Uterus (tissue), 2 donors: ENCODE measurements at regions not wholly inside any gene's neighbourhood (a gene's known extent, or its start where the extent isn't known, plus 50 kb on each side); places are given as distances from the start of the nearest gene placed in this dataset.
A peak's percentile ranks its signal among the peaks of the same experiment; 100 is the strongest.

Experiments
- CTCF ChIP-seq, 4 experiments: fragments of 200-600 bp in 2 of 4; fragments of 450-650 bp in 2 of 4; sonication (generic) in 2 of 4; IDR thresholded peaks; one replicate each; pipeline ENCODE4 v1.5.1; 2016 to 2019; ENCODE audit warnings: antibody characterized with exemption in 4 of 4, mild to moderate bottlenecking in 2 of 4, moderate library complexity in 1 of 4
- POLR2A ChIP-seq, 2 donors: fragments of 450-650 bp; IDR thresholded peaks; one replicate each; pipeline ENCODE4 v1.6.1; 2016; ENCODE audit warnings: antibody characterized with exemption in 2 of 2, mild to moderate bottlenecking in 1 of 2, moderate library complexity in 1 of 2

- peak in 1 of 4 experiments; percentile 37 for TF ChIP-seq CTCF (IDR thresholded peaks at IDR 0.05)
- TF ChIP-seq POLR2A (IDR thresholded peaks at IDR 0.05) = no peak
Observed at GRCh38 chr1:96596226-96596922, 125.2 kb upstream of the PTBP2 start.
